NCI-H2029 treated with DMSO at 0.1 percent for 48 hours (cell line): ENCODE measurements at regions not wholly inside any gene's neighbourhood (a gene's known extent, or its start where the extent isn't known, plus 50 kb on each side); places are given as distances from the start of the nearest gene placed in this dataset.

ENCODE experiments used
- DNase-seq: peaks from one replicate; lab custom pipeline; 2025; lab: John Stamatoyannopoulos, UW

DNA sequence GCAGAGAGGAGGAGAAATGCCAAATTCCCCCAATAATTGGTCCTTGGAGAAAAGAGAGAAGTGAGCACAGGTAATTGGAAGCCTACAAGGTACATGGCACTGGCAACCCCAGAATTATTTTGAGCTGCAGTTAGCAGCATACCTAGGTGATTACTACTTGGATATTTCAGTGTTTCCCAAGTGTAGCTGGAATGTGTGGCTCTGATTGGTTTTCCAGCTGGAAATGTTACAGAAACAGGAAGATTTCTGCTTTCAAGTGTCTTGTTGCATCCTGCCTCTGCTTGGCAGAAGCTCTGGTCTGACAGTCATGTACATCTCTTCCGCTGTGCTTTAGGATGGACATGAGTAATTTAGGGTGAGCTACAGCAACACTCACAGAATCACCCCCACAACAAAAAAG is 262.1 kb downstream of the ENC1 start:
- no peak for DNase-seq

GRCh38 chr5:74376187-74376586 is 264.3 kb downstream of the ENC1 start:
- no peak for DNase-seq

DNA sequence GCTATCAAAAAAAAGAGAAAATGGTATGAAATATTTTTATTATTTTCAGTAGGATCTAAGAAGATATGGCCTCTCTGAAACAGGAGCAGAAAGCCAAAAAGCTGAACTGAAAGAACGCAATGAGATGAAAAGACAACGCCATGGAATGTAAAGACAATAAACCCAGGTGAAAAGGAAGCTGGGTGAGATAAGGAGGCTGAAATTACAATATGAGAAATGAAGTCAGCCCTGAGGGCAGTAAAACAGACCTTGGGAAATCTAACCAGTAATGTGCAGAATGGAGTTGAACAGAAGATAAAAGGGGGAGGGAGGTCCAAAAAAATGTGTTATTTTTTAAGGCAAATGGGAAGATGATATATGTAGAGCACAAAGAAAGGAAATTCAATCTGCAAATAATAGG is 265.3 kb downstream of the ENC1 start:
- no peak for DNase-seq

GRCh38 chr5:74374656-74375055 is 265.9 kb downstream of the ENC1 start:
- no peak for DNase-seq

GRCh38 chr5:74373076-74373475 is 267.5 kb downstream of the ENC1 start:
- no peak for DNase-seq

GRCh38 chr5:74372502-74373064 is 267.9 kb downstream of the ENC1 start:
- DNase-seq: no peak

- DNase-seq: no peak
Observed at GRCh38 chr5:74372051-74372450, 268.5 kb downstream of the ENC1 start.

DNA sequence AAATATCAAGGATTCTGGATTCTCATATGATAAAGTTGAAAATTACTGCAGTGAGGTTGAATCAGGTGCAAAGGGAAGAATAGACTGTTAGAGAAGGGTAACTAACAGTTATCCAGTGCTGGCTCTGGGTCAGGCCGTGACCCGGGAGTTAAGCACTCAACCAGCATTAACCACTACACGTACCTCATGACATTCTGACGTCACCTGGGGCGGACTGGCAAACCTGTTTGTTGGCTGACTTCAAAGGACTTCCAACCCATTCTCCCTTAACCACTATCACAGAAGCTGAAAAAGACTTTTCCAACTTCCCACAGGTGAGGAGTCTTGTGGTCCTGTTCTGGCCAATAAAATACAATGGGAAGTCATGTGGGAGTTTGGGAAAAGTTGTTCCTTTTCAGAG is 268.9 kb downstream of the ENC1 start:
- DNase-seq: no peak

DNA sequence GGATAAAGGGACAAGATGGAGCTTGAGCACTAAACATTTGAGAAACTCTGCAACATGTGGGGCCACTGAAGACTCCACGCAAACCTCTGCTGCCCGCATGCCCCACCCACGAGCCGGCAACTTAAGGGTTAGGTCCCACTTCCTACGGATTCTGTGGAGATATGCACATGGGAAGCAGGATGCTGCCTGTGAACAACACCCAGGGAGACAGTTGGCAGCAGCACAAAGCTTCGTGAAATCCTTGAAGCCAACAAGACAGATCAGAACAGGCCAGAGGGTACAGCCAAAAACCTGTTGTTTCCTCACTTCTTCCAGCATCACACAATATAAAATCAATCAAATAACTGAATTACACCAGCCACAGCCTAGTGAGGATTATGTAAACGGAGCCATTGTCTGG is 270.4 kb downstream of the ENC1 start:
- no peak for DNase-seq

GRCh38 chr5:74369173-74369572 is 271.4 kb downstream of the ENC1 start:
- DNase-seq: no peak

DNA sequence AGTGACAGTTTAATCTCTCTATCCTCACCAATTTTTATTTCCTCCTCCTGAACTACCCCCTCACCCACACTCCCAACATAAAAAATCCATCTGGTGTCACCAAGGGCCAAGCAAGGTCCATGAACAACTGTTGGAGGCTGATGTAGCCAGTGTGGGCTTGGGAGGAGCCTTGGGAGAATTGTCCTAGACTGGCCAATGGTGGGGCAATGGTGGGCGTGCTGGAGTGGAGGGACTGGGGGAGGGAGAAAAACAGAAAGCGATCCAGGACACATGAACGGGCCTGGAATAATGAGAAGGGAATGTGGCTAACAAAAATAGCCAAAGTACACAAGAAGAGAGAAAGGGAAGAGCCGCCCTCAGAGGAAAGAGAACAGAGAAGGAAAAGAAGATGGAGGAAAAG is 272.6 kb downstream of the ENC1 start:
- no peak for DNase-seq

- no peak for DNase-seq
Observed at GRCh38 chr5:74367241-74367733, 273.2 kb downstream of the ENC1 start.

GRCh38 chr5:74365723-74366122 is 274.8 kb downstream of the ENC1 start:
- DNase-seq: no peak

DNA sequence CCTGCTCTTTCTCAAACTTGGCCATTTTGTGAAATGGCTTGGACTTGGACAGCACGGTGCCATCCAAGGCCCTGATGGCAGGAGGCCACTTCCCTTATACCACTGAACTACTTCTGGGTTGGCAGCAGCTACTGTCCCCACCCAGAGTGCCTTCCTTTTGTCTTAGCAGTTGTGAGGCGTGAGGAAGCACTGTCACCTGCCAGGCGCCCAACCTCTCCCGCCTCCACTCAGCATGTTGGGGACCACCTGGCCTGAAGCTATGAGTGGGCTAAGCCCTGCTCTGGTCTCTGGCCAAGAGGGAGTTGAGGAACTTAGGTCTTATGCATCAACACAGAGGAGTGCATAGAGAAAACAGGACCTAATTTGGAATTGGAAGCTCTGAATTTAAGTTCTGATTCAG is 276.0 kb downstream of the ENC1 start:
- DNase-seq: no peak

DNA sequence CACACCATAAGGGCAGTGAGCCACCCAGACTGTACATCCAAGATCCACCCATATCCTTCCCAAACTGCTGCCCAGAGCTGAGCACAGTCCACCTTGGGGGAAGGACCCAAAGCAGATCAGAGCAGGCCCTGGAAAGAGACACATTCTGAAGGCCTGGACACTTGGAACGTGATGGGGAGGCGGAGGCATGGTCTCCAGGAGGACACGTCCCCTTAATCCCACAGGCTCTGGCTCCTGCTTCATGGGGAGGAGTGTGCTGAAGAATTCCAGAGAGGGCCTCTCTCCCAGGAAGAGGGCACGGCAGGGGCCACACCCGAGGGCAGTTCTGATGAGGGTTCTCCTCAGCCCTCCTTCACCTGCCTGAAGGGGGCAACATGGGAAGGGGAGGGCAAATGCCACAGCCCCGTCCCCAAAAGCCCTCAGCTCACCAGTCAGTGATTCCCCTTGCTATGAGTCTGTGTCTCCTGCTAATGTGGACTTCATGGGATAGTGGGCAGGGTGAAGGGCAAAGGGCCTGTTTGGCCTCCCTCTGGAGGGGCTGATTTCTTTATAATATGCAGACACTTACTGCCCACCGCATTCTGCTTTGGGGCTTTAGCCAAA is 276.8 kb downstream of the ENC1 start:
- no peak for DNase-seq

GRCh38 chr5:74361406-74362358 is 278.8 kb downstream of the ENC1 start:
- DNase-seq: no peak

GRCh38 chr5:74360535-74361210 is 279.9 kb downstream of the ENC1 start:
- no peak for DNase-seq

- DNase-seq: no peak
Observed at GRCh38 chr5:74357827-74358226, 282.7 kb downstream of the ENC1 start.

DNA sequence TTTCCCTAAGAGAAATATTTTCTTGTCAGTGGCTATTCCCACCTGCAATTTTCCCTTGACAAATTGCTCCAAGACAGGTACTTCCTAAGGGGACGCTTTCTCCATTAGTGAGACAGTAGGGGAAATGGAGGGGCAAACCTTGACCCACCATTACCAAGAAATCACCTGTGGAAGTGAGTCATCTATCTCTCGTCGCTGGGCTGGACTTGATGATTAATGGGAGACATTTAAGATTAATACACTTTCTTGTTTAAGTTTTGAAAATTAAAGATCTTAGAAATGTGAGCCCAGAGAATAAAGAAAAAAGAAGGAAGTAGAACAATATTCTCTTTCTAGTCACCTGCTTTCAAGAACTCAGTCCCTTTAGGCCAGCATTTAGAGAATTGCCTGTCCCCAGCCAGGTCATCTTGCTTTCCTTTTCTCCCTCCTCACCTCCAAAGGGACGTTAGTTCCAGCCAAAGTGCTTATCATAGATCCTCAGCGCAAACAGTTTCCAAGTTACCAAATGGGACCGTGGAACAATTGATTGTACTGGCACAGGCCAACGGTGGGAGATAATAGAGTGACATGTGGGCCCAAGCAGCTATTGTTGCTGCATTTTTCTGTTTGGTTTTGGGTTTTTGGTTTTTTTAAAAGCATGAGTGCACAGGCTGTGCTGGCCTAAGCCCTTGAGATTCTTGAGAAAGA is 284.4 kb downstream of the ENC1 start:
- no peak for DNase-seq

- DNase-seq: no peak
Observed at GRCh38 chr5:74355041-74355824, 285.3 kb downstream of the ENC1 start.

DNA sequence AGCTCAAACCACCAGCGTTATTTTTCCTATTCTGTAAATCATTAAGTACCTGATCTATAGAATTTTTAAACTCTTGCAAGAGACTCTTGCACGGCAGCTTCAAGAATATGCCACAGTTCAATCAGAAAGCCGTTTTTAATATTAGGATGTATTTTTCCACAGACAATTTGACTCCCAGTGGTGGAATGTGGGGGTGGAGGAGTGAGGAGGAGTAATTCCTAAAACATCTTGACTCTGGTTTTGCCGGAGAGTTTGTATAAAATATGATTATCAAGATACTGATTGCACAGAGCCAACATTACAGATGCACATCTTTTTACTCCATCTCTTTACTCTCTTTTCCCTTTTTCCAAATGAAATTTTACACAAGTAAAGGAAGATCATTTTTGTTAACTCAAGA is 288.3 kb downstream of the ENC1 start:
- no peak for DNase-seq
